Panc1 (cell line): ENCODE measurements at regions not wholly inside any gene's neighbourhood (a gene's known extent, or its start where the extent isn't known, plus 50 kb on each side); places are given as distances from the start of the nearest gene placed in this dataset.

Source experiments
- ATAC-seq: fragments of 200-7000 bp; cut with Tn5 transposase; 2 replicates; pipeline ENCODE4 v1.9.1; 2020; ENCODE audit warnings: mild to moderate bottlenecking, moderate library complexity
- BruUV-seq: library from RNA; stranded (reverse); fragments of 400-500 nt; replicated peaks from 2 replicates; lab custom pipeline; 2021; lab: Mats Ljungman, UMichigan
- CTCF ChIA-PET: fragments of 300-600 bp; sonication (Branson Sonifier 250); formaldehyde crosslinking; loops from one replicate; lab custom pipeline; 2022; ENCODE audit warnings: antibody characterized with exemption; lab: Charles Lee
- POLR2A ChIA-PET: fragments of 300-600 bp; sonication (Branson Sonifier 250); formaldehyde crosslinking; loops from one replicate; lab custom pipeline; 2022; ENCODE audit warnings: antibody characterized with exemption; lab: Charles Lee
- DNase-seq: peaks from one replicate; pipeline ENCODE4 v3.0.0-alpha.2; 2010; ENCODE audit warnings: low read depth, low spot score
- H3K27ac ChIP-seq: 2 replicates; pipeline ENCODE4 v1.5.1; 2011; ENCODE audit warnings: mild to moderate bottlenecking, low read length, inconsistent platforms
- H3K27me3 ChIP-seq: fragments of 200-500 bp; sonication (Bioruptor generic); 2 replicates; pipeline ENCODE4 v1.6.0; 2014; ENCODE audit warnings: low read length, inconsistent platforms; ENCODE audit not compliant: control insufficient read depth, insufficient read depth
- H3K36me3 ChIP-seq: fragments of 200-500 bp; sonication (Bioruptor generic); 2 replicates; pipeline ENCODE4 v1.5.1; 2014; ENCODE audit warnings: inconsistent platforms, mild to moderate bottlenecking, low read length, moderate library complexity; ENCODE audit not compliant: control insufficient read depth, insufficient read depth
- H3K4me1 ChIP-seq: 2 replicates; pipeline ENCODE4 v1.5.1; 2011; ENCODE audit warnings: inconsistent platforms, mild to moderate bottlenecking, low read length, moderate library complexity; ENCODE audit not compliant: control insufficient read depth, insufficient read depth
- H3K4me3 ChIP-seq, 2 experiments: 2 replicates each; pipeline ENCODE4 v1.5.1; 2011 to 2012; ENCODE audit warnings: low read depth in 2 of 2, low read length in 2 of 2, mild to moderate bottlenecking in 2 of 2, inconsistent platforms in 1 of 2, moderate library complexity in 1 of 2
- H3K9me3 ChIP-seq: fragments of 200-500 bp; sonication (Bioruptor generic); 2 replicates; pipeline ENCODE4 v1.5.1; 2014; ENCODE audit warnings: low read depth, mild to moderate bottlenecking, inconsistent platforms, low read length, moderate library complexity; ENCODE audit not compliant: control insufficient read depth, insufficient read depth
- CTCF ChIP-seq: fragments of 450-650 bp; IDR thresholded peaks from 2 replicates; pipeline ENCODE4 v1.5.1; 2017; ENCODE audit warnings: mild to moderate bottlenecking
- POLR2AphosphoS5 ChIP-seq: IDR thresholded peaks from 2 replicates; pipeline ENCODE4 v1.6.1; 2012; ENCODE audit warnings: mild to moderate bottlenecking, low read depth, low read length, moderate library complexity
- REST ChIP-seq, 2 experiments: IDR thresholded peaks; 2 replicates each; pipeline ENCODE4 v1.6.1; 2011 to 2012; ENCODE audit warnings: low read depth in 2 of 2, control low read depth in 1 of 2, low read length in 1 of 2, mild to moderate bottlenecking in 1 of 2, moderate library complexity in 1 of 2; ENCODE audit not compliant: insufficient read depth in 1 of 2
- SIN3A ChIP-seq: IDR thresholded peaks from 2 replicates; pipeline ENCODE4 v1.6.1; 2012; ENCODE audit warnings: low read depth, mild to moderate bottlenecking, low read length, moderate library complexity, borderline replicate concordance; ENCODE audit not compliant: insufficient read depth
- TCF7L2 ChIP-seq: IDR thresholded peaks from 2 replicates; pipeline ENCODE4 v1.6.1; 2011; ENCODE audit warnings: mild to moderate bottlenecking, low read depth, low read length, inconsistent platforms
- in situ Hi-C: cut with HindIII; loops from 2 replicates; pipeline ENCODE4 v1.10.0; 2016; ENCODE audit warnings: low sequenced_read_pairs, low pct_unique_long_range_greater_than_20kb
- intact Hi-C: fragments of 100-400 bp; cut with micrococcal nuclease; formaldehyde crosslinking; loops from one replicate; pipeline ENCODE4 v1.10.0; 2022; ENCODE audit not compliant: unreplicated experiment

GRCh38 chr9:34796924-34797323 is 87.0 kb upstream of the CCL21 start:
- H3K9me3 ChIP-seq: no peaks in the 10 kb centered on the region
- no peaks in the 10 kb centered on the region; the same call in 1 of the 2 replicates for H3K4me1 ChIP-seq
- intact Hi-C loops (no loop called here), in situ Hi-C loops (no loop called here)
- peaks cover 25% of the 10 kb centered on the region for H3K27me3 ChIP-seq
- ChIA-PET CTCF (no interaction called here), POLR2A (no interaction called here)
- no peak for TF ChIP-seq TCF7L2
- no peak for TF ChIP-seq SIN3A
- no peak for TF ChIP-seq CTCF
- no peak for TF ChIP-seq POLR2AphosphoS5
- no peak for TF ChIP-seq REST (IDR thresholded peaks at IDR 0.05; ENCODE audit: insufficient read depth in 1 of 2, low read depth in 2 of 2, low read length in 1 of 2)
- H3K27ac ChIP-seq: no peak overlapping the region
- H3K36me3 ChIP-seq: no peaks in the 10 kb centered on the region
- ATAC-seq (peak; percentile 68), DNase-seq (no peak)
- BruUV-seq: no TSS peak
- no peak overlapping the region for H3K4me3 ChIP-seq

- intact Hi-C loops: no loop called here
- Histone ChIP-seq H3K27me3 (peaks cover 27% of the 10 kb centered on the region), H3K9me3 (no peaks in the 10 kb centered on the region), H3K4me1 (no peaks in the 10 kb centered on the region; the same call in 1 of the 2 replicates), H3K36me3 (no peaks in the 10 kb centered on the region), H3K4me3 (no peak overlapping the region), H3K27ac (no peak overlapping the region)
- BruUV-seq: no TSS peak
- TF ChIP-seq SIN3A (no peak), TCF7L2 (no peak), CTCF (no peak), POLR2AphosphoS5 (no peak), REST (IDR thresholded peaks at IDR 0.05; ENCODE audit: insufficient read depth in 1 of 2, low read depth in 2 of 2, low read length in 1 of 2) (no peak)
- ATAC-seq (no peak), DNase-seq (no peak)
- in situ Hi-C loops: no loop called here
- CTCF ChIA-PET: interaction anchor here (0.7 kb wide), 1 partner anchor 34 kb away, joined by 5 read pairs; no protein-coding TSS in a partner anchor
- POLR2A ChIA-PET: no interaction called here
These were observed 83.5 kb upstream of the CCL21 start for GRCh38 chr9:34793428-34793827.
